GM12878 (cell line): ENCODE measurements at regions not wholly inside any gene's neighbourhood (a gene's known extent, or its start where the extent isn't known, plus 50 kb on each side); places are given as distances from the start of the nearest gene placed in this dataset.

ENCODE experiments used
- ATF2 ChIP-seq: IDR thresholded peaks from 2 replicates; pipeline ENCODE4 v1.6.1; 2012; ENCODE audit warnings: low read length, inconsistent platforms
- ATF3 ChIP-seq: IDR thresholded peaks from 2 replicates; pipeline ENCODE4 v1.6.1; 2011; ENCODE audit warnings: low read depth, mild to moderate bottlenecking, low read length, moderate library complexity, borderline replicate concordance; ENCODE audit errors: extremely low read depth
- CBFB ChIP-seq: IDR thresholded peaks from 2 replicates; pipeline ENCODE4 v1.6.1; 2016; ENCODE audit warnings: antibody characterized with exemption, low read depth
- CREB1 ChIP-seq: IDR thresholded peaks from 2 replicates; pipeline ENCODE4 v1.6.1; 2012; ENCODE audit warnings: low read depth, mild to moderate bottlenecking, inconsistent platforms
- CREM ChIP-seq: IDR thresholded peaks from 2 replicates; pipeline ENCODE4 v1.6.1; 2014; ENCODE audit warnings: antibody characterized with exemption, low read depth
- EP300 ChIP-seq, 2 experiments: fragments of 150-350 bp in 1 of 2; IDR thresholded peaks; 2 replicates each; pipeline ENCODE4 v1.6.1; 2011 to 2012; ENCODE audit warnings: low read depth in 2 of 2, low read length in 2 of 2, borderline replicate concordance in 1 of 2, improper control_type of control experiment in 1 of 2, inconsistent platforms in 1 of 2; ENCODE audit not compliant: control insufficient read depth in 1 of 2
- ETV6 ChIP-seq, 2 experiments: fragments of 450-650 bp in 1 of 2; IDR thresholded peaks in 1 of 2; conservative IDR thresholded peaks in 1 of 2; 2 replicates each; pipeline ENCODE4 v1.6.1; 2014; ENCODE audit warnings: antibody characterized with exemption in 1 of 2, borderline replicate concordance in 1 of 2, low read depth in 1 of 2, mild to moderate bottlenecking in 1 of 2, moderate library complexity in 1 of 2
- FOXM1 ChIP-seq: IDR thresholded peaks from 2 replicates; pipeline ENCODE4 v1.6.1; 2012; ENCODE audit warnings: low read depth, mild to moderate bottlenecking, inconsistent platforms, low read length, moderate library complexity
- GABPA ChIP-seq: IDR thresholded peaks from 2 replicates; pipeline ENCODE4 v1.6.1; 2014; ENCODE audit warnings: antibody characterized with exemption, low read depth, mild to moderate bottlenecking, inconsistent platforms
- HDAC6 ChIP-seq: fragments of 200-600 bp; sonication (generic); IDR thresholded peaks from one replicate; pipeline ENCODE4 v1.8.0; 2017; ENCODE audit warnings: antibody characterized with exemption; ENCODE audit not compliant: unreplicated experiment
- IRF3 ChIP-seq: fragments of 450-650 bp; IDR thresholded peaks from 2 replicates; pipeline ENCODE4 v1.6.1; 2014; ENCODE audit warnings: mild to moderate bottlenecking
- MEF2A ChIP-seq: IDR thresholded peaks from 2 replicates; pipeline ENCODE4 v1.6.1; 2011; ENCODE audit warnings: low read depth, mild to moderate bottlenecking, low read length, moderate library complexity; ENCODE audit not compliant: insufficient read depth
- MTA2 ChIP-seq: fragments of 450-650 bp; IDR thresholded peaks from 2 replicates; pipeline ENCODE4 v1.6.1; 2016; ENCODE audit warnings: low read depth, mild to moderate bottlenecking, moderate library complexity
- MYC ChIP-seq: IDR thresholded peaks from 2 replicates; pipeline ENCODE4 v1.6.1; 2011; ENCODE audit warnings: mild to moderate bottlenecking, low read length, moderate library complexity, inconsistent platforms; ENCODE audit not compliant: insufficient read depth, insufficient replicate concordance, insufficient read length, severe bottlenecking
- NBN ChIP-seq: fragments of 450-650 bp; IDR thresholded peaks from 2 replicates; pipeline ENCODE4 v1.6.1; 2016
- NFYB ChIP-seq: IDR thresholded peaks from 2 replicates; pipeline ENCODE4 v1.6.1; 2011; ENCODE audit warnings: low read depth, mild to moderate bottlenecking, low read length, improper control_type of control experiment, moderate library complexity; ENCODE audit not compliant: insufficient read depth
- NRF1 ChIP-seq: conservative IDR thresholded peaks from 2 replicates; pipeline ENCODE4 v1.6.1; 2011; ENCODE audit warnings: mild to moderate bottlenecking, low read depth, low read length, improper control_type of control experiment
- PKNOX1 ChIP-seq: fragments of 450-650 bp; IDR thresholded peaks from 2 replicates; pipeline ENCODE4 v1.6.1; 2016; ENCODE audit warnings: mild to moderate bottlenecking
- POU2F2 ChIP-seq: IDR thresholded peaks from 3 replicates; pipeline ENCODE4 v1.6.1; 2011; ENCODE audit warnings: low read depth, mild to moderate bottlenecking, low read length, borderline replicate concordance
- RAD21 ChIP-seq: IDR thresholded peaks from 2 replicates; pipeline ENCODE4 v1.6.1; 2011; ENCODE audit warnings: mild to moderate bottlenecking, low read depth, low read length, moderate library complexity; ENCODE audit not compliant: insufficient read depth
- RELA ChIP-seq: fragments of 450-650 bp; IDR thresholded peaks from 2 replicates; pipeline ENCODE4 v1.8.0; 2014; ENCODE audit warnings: borderline replicate concordance; ENCODE audit not compliant: partially characterized antibody
- SMARCA5 ChIP-seq: fragments of 450-650 bp; IDR thresholded peaks from 2 replicates; pipeline ENCODE4 v1.6.1; 2017; ENCODE audit warnings: mild to moderate bottlenecking
- SMC3 ChIP-seq: IDR thresholded peaks from 2 replicates; pipeline ENCODE4 v1.6.1; 2011; ENCODE audit warnings: low read length, improper control_type of control experiment, borderline replicate concordance
- SPI1 ChIP-seq: IDR thresholded peaks from 2 replicates; pipeline ENCODE4 v1.6.1; 2011; ENCODE audit warnings: low read depth, mild to moderate bottlenecking, low read length, moderate library complexity, borderline replicate concordance; ENCODE audit not compliant: insufficient read depth
- TBL1XR1 ChIP-seq: IDR thresholded peaks from 2 replicates; pipeline ENCODE4 v1.6.1; 2012; ENCODE audit warnings: low read depth, low read length, improper control_type of control experiment
- TCF3 ChIP-seq: IDR thresholded peaks from 2 replicates; pipeline ENCODE4 v1.6.1; 2012; ENCODE audit warnings: low read depth, mild to moderate bottlenecking, low read length, borderline replicate concordance; ENCODE audit not compliant: insufficient read depth
- TCF7 ChIP-seq: IDR thresholded peaks from 2 replicates; pipeline ENCODE4 v1.6.1; 2014; ENCODE audit warnings: antibody characterized with exemption, borderline replicate concordance
- ZNF217 ChIP-seq: fragments of 450-650 bp; IDR thresholded peaks from 2 replicates; pipeline ENCODE4 v1.6.1; 2017; ENCODE audit warnings: antibody characterized with exemption, mild to moderate bottlenecking
- ZZZ3 ChIP-seq: IDR thresholded peaks from 2 replicates; pipeline ENCODE4 v1.6.1; 2011; ENCODE audit warnings: low read depth; ENCODE audit not compliant: control insufficient read depth, insufficient read length

GRCh38 chr3:144429719-144430121 is 458.1 kb downstream of the DIPK2A start (continued):
- TF ChIP-seq NBN (no peak), ATF2 (peak; percentile 65; the same call in 1 of the 2 replicates), ZNF217 (no peak), SMC3 (no peak), PKNOX1 (0 out of 2 replicates have a peak, but pooled peaks have one; percentile 32), TCF7 (no peak), CREB1 (peak; percentile 90), ATF3 (no peak), HDAC6 (no peak), POU2F2 (peak; percentile 48; the same call in 1 of the 3 replicates), NRF1 (no peak), CREM (peak; percentile 83), SPI1 (peak; percentile 85), RELA (no peak), RAD21 (no peak), FOXM1 (peak; percentile 74; the same call in 1 of the 2 replicates), MTA2 (peak; percentile 77), TCF3 (0 out of 2 replicates have a peak, but pooled peaks have one; percentile 17), NFYB (no peak), ETV6 (conservative IDR thresholded peaks at IDR 0.05 in 1 of 2, IDR thresholded peaks at IDR 0.05 in 1 of 2; ENCODE audit: borderline replicate concordance in 1 of 2, low read depth in 1 of 2) (peak in 1 of 2 experiments; percentile 47; a peak in 1 of 4 replicates), ZZZ3 (no peak), MYC (no peak), GABPA (0 out of 2 replicates have a peak, but pooled peaks have one; percentile 43), SMARCA5 (no peak), CBFB (no peak), MEF2A (0 out of 2 replicates have a peak, but pooled peaks have one; percentile 55), IRF3 (no peak), TBL1XR1 (no peak; the same call in 1 of the 2 replicates), EP300 (IDR thresholded peaks at IDR 0.05; ENCODE audit: borderline replicate concordance in 1 of 2, control insufficient read depth in 1 of 2, low read depth in 2 of 2, low read length in 2 of 2) (peak; percentile 29 to 52; a peak in 1 of 4 replicates)
